ENCODE measurements at regions not wholly inside any gene's neighbourhood (a gene's known extent, or its start where the extent isn't known, plus 50 kb on each side); places are given as distances from the start of the nearest gene placed in this dataset.

DNA sequence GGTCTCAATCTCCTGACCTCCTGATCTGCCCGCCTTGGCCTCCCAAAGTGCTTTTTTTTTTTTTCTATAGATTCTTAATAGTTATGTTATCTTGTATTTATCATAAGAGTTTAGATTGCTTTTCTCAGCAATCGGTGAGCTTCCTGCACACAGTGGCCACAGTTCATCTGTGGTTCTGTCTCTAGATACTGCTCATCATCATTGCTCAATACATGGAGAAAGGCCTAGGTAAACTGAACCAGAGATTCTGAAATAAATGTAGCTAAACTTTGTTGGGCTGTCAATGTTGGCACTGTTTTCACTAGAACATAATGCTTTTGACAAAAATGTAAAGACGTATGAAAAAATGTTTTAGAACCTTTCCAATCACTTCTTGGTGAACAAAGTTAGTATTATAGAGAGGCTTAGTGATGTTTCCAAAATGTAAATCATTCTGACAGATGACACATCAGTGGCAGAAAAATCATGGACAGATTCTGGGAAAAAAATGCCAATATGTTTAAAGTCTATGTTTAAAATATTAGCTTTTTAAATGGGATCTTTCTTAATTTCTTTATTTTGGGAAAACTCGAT, 50.0 kb upstream of the LIMCH1 start:
- TF ChIP-seq, protein P1, sequence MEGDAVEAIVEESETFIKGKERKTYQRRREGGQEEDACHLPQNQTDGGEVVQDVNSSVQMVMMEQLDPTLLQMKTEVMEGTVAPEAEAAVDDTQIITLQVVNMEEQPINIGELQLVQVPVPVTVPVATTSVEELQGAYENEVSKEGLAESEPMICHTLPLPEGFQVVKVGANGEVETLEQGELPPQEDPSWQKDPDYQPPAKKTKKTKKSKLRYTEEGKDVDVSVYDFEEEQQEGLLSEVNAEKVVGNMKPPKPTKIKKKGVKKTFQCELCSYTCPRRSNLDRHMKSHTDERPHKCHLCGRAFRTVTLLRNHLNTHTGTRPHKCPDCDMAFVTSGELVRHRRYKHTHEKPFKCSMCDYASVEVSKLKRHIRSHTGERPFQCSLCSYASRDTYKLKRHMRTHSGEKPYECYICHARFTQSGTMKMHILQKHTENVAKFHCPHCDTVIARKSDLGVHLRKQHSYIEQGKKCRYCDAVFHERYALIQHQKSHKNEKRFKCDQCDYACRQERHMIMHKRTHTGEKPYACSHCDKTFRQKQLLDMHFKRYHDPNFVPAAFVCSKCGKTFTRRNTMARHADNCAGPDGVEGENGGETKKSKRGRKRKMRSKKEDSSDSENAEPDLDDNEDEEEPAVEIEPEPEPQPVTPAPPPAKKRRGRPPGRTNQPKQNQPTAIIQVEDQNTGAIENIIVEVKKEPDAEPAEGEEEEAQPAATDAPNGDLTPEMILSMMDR (IDR thresholded peaks at IDR 0.05; ENCODE audit: borderline replicate concordance, insufficient read depth, low read depth, low read length): no peak
- H3K4me3 ChIP-seq (ENCODE audit: low read depth, low read length): no peak overlapping the region

Data from GM12875 (cell line).